ENCODE measurements at regions not wholly inside any gene's neighbourhood (a gene's known extent, or its start where the extent isn't known, plus 50 kb on each side); places are given as distances from the start of the nearest gene placed in this dataset.

DNA sequence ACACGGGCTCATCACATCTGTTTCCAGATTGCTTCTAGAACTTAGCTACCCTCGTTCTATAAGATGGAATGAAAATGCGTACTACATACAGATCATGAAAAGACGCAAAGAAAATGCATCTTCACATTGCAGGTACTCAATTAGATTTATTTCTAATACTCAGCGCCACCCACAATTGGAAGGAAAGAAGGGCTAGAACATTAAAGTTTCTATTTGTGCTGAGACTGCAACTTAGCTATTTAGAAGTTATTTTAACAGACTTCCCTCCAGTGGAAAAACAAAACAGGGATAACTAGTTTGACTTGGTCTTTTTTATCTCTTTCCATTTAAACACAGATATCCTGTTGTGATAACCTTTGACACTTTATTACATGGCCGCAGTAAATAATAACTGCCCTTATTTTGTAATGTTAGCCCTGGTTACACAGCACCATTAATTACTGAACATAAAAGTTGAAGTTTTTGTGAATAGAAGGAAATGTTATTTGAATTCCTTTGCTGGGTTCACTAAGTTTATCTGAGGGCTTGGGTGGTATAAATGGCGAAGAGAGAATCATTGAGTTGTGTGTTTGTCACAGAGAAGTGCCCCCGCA, 86.9 kb upstream of the SLC25A26 start:
- H3K79me2 ChIP-seq (ENCODE audit: control insufficient read depth, insufficient read depth, low read length), result no peaks in the 10 kb centered on the region
- H2AFZ ChIP-seq (ENCODE audit: control insufficient read depth, low read length), result no peak overlapping the region
- no peak overlapping the region for H3K4me2 ChIP-seq (ENCODE audit: control insufficient read depth, extremely low read depth, insufficient read depth, low read depth, low read length)
- DNase-seq (ENCODE audit: low read depth, low spot score) (no peak), FAIRE-seq (no peak)
- no peaks in the 10 kb centered on the region for H3K9me3 ChIP-seq (ENCODE audit: control insufficient read depth, low read depth, low read length)
- H4K20me1 ChIP-seq (ENCODE audit: control insufficient read depth, extremely low read depth, insufficient read depth, low read length), result no peaks in the 10 kb centered on the region
- H3K9ac ChIP-seq (ENCODE audit: control insufficient read depth, extremely low read depth, insufficient read depth, low read length), result no peak overlapping the region
- no peak overlapping the region for H3K27ac ChIP-seq (ENCODE audit: control insufficient read depth, insufficient read depth, low read length)
- TF ChIP-seq CTCF (optimal IDR thresholded peaks at IDR 0.05 in 1 of 3, IDR thresholded peaks at IDR 0.05 in 1 of 3, conservative IDR thresholded peaks at IDR 0.05 in 1 of 3; ENCODE audit: extremely low read depth in 1 of 3, insufficient read depth in 2 of 3, low read length in 3 of 3), result no peak
- TF ChIP-seq EZH2 (IDR thresholded peaks at IDR 0.05; ENCODE audit: low read length), result no peak
- H3K27me3 ChIP-seq (ENCODE audit: control insufficient read depth, extremely low read depth, insufficient read depth, low read length), result no peaks in the 10 kb centered on the region
- H3K9me1 ChIP-seq (ENCODE audit: control insufficient read depth, extremely low read depth, insufficient read depth, low read length), result no peaks in the 10 kb centered on the region
- no peak overlapping the region for H3K4me3 ChIP-seq (ENCODE audit: control insufficient read depth in 2 of 3, extremely low read depth in 1 of 3, insufficient read depth in 2 of 3, low read depth in 1 of 3, low read length in 3 of 3)
- dilution Hi-C loops (cut with MboI; ENCODE audit: extremely low pct_ligation_motif_present, low sequenced_read_pairs), result no loop called here
- H3K4me1 ChIP-seq (ENCODE audit: control insufficient read depth, extremely low read depth, insufficient read depth, low read length), result peaks cover 11% of the 10 kb centered on the region
- no peaks in the 10 kb centered on the region for H3K36me3 ChIP-seq (ENCODE audit: control insufficient read depth in 2 of 2, extremely low read depth in 1 of 2, insufficient read depth in 2 of 2, low read length in 2 of 2)

DNA sequence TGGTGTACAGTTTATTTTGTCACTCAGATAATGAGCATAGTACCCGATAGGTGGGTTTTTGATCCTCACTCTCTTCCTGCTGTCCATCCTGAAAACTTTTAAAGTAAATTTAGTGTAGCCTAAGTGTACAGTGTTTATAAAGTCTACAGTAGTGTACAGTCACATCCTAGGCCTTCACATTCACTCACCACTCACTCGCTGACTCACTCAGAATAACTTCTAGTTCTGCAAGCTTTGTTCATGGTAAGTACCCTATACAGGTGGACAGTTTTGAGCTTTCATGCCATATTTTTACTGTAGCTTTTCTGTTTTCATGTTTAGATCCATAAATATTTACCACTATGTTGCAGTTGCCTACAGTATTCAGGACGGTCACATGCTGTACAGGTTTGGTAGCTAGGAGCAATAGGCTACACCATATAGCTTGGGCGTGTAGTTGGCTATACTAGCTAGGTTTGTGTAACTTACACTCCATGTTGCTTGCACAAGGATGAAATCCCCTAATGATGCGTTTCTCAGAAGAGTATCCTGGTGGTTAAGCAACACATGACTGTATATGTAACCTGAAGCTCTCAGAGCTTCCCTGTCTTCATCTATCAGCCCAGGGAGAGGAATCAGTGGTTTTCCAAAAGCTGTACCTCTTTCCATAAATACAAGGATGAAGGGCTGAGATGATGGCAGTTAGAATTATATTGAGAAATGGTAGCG, 87.6 kb upstream of the SLC25A26 start:
- no peak overlapping the region for H2AFZ ChIP-seq (ENCODE audit: control insufficient read depth, low read length)
- peak; percentile 9 for DNase-seq (ENCODE audit: low read depth, low spot score)
- no peaks in the 10 kb centered on the region for H3K9me3 ChIP-seq (ENCODE audit: control insufficient read depth, low read depth, low read length)
- H4K20me1 ChIP-seq (ENCODE audit: control insufficient read depth, extremely low read depth, insufficient read depth, low read length), result no peaks in the 10 kb centered on the region
- no peaks in the 10 kb centered on the region for H3K79me2 ChIP-seq (ENCODE audit: control insufficient read depth, insufficient read depth, low read length)
- no peak overlapping the region for H3K4me3 ChIP-seq (ENCODE audit: control insufficient read depth in 2 of 3, extremely low read depth in 1 of 3, insufficient read depth in 2 of 3, low read depth in 1 of 3, low read length in 3 of 3)
- dilution Hi-C loops (cut with MboI; ENCODE audit: extremely low pct_ligation_motif_present, low sequenced_read_pairs), result no loop called here
- no peak overlapping the region for H3K4me2 ChIP-seq (ENCODE audit: control insufficient read depth, extremely low read depth, insufficient read depth, low read depth, low read length)
- no peaks in the 10 kb centered on the region for H3K9me1 ChIP-seq (ENCODE audit: control insufficient read depth, extremely low read depth, insufficient read depth, low read length)
- H3K4me1 ChIP-seq (ENCODE audit: control insufficient read depth, extremely low read depth, insufficient read depth, low read length), result peaks cover 11% of the 10 kb centered on the region
- H3K36me3 ChIP-seq (ENCODE audit: control insufficient read depth in 2 of 2, extremely low read depth in 1 of 2, insufficient read depth in 2 of 2, low read length in 2 of 2), result no peaks in the 10 kb centered on the region
- no peaks in the 10 kb centered on the region for H3K27me3 ChIP-seq (ENCODE audit: control insufficient read depth, extremely low read depth, insufficient read depth, low read length)
- TF ChIP-seq EZH2 (IDR thresholded peaks at IDR 0.05; ENCODE audit: low read length), result no peak
- no peak for TF ChIP-seq CTCF (optimal IDR thresholded peaks at IDR 0.05 in 1 of 3, IDR thresholded peaks at IDR 0.05 in 1 of 3, conservative IDR thresholded peaks at IDR 0.05 in 1 of 3; ENCODE audit: extremely low read depth in 1 of 3, insufficient read depth in 2 of 3, low read length in 3 of 3)
- FAIRE-seq, result peak; percentile 85
- no peak overlapping the region for H3K27ac ChIP-seq (ENCODE audit: control insufficient read depth, insufficient read depth, low read length)
- H3K9ac ChIP-seq (ENCODE audit: control insufficient read depth, extremely low read depth, insufficient read depth, low read length), result no peak overlapping the region
